GM12873 (cell line): ENCODE measurements at regions not wholly inside any gene's neighbourhood (a gene's known extent, or its start where the extent isn't known, plus 50 kb on each side); places are given as distances from the start of the nearest gene placed in this dataset.

Experiments
- CTCF ChIP-seq: IDR thresholded peaks from 2 replicates; pipeline ENCODE4 v1.5.1; 2012; ENCODE audit warnings: low read depth, mild to moderate bottlenecking, moderate library complexity, low read length, control low read depth; ENCODE audit not compliant: insufficient read depth; ENCODE audit errors: missing control alignments

GRCh38 chr2:23286758-23287704, 97.9 kb upstream of the KLHL29 start:
- no peak for TF ChIP-seq CTCF

- TF ChIP-seq CTCF, result no peak
Measured at GRCh38 chr2:23289671-23290070, 95.3 kb upstream of the KLHL29 start.

GRCh38 chr2:23291239-23291638, 93.7 kb upstream of the KLHL29 start:
- TF ChIP-seq CTCF, result no peak

GRCh38 chr2:23292024-23292423, 93.0 kb upstream of the KLHL29 start:
- peak; percentile 18 for TF ChIP-seq CTCF

GRCh38 chr2:23293063-23293462, 91.9 kb upstream of the KLHL29 start:
- TF ChIP-seq CTCF, result no peak

GRCh38 chr2:23293731-23294130, 91.2 kb upstream of the KLHL29 start:
- TF ChIP-seq CTCF, result no peak

GRCh38 chr2:23294238-23294637, 90.7 kb upstream of the KLHL29 start:
- no peak for TF ChIP-seq CTCF
